Stimulated activated CD4-positive, alpha-beta T cell treated with anti-CD3 and anti-CD28 coated beads, Interleukin-15, amount 100 ng/mL, for 24 hours (primary cell): ENCODE measurements at regions not wholly inside any gene's neighbourhood (a gene's known extent, or its start where the extent isn't known, plus 50 kb on each side); places are given as distances from the start of the nearest gene placed in this dataset.
A peak's percentile ranks its signal among the peaks of the same experiment; 100 is the strongest.

ENCODE experiments used
- DNase-seq: peaks from one replicate; pipeline ENCODE4 v3.0.0-alpha.2; 2020

DNA sequence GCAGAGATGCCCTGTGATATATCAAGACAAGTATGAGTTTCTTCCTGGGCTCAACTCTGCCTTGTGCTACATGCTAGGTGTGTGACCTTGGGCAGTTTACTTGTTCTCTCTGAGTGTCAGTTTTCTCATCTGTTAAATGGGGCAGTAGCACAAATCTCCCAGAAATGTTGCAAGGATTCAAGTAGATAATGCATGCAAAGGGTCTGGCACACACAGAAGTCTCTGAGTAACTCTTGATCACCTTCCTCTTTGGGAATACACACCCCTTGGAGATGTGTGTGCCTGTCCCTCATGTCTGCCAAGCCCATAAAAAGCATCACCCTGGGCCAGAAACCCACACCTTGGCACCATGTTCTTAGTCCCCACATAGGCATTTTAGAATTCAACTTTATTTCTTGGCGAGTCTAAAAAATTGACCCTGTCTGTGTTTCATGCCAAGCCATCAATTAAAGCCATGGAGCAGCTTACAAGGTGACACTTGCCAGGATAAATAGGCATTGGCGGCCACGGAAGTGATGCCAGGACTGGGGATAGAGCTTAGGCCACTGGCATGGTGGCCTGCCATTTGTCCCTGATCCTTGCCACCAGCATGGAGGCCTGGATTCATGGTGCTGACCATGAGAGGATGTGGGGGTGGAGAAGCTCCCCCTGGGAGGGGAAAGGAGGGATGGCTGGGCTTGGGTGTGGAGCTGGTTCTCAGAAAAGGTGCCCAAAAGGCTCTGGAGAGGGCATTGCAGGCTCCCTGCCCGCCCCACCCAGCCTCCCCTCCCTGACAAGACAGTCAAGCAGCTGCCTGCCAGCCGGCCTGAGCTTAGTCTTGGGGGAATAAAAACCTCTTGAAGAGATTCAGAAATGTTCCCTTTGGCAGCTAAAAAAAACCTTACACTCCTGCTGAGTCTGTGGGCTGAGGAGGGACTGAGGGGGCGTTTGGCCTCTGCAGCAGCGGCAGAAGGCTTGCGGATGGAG lies 118.0 kb upstream of the IPO9 start:
- DNase-seq, result no peak

DNA sequence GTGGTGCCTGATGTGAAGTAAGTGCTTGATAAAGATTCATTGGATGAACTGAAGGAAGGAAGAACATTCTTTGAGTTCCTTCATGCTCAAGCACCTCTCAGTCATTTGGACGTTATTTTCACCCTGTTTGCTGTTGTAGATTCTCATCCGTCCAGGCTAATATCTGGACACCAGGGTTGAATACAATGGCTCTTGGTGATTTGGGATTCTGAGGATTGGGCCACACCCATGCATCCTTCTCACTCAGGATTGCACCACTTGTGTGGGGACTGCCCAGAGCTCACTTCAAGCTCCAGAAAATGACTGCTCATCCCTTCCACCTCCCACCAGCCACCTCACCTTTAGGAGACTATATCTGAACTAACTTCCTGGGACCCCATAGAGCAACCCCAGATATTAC lies 117.1 kb upstream of the IPO9 start:
- DNase-seq, result no peak

DNA sequence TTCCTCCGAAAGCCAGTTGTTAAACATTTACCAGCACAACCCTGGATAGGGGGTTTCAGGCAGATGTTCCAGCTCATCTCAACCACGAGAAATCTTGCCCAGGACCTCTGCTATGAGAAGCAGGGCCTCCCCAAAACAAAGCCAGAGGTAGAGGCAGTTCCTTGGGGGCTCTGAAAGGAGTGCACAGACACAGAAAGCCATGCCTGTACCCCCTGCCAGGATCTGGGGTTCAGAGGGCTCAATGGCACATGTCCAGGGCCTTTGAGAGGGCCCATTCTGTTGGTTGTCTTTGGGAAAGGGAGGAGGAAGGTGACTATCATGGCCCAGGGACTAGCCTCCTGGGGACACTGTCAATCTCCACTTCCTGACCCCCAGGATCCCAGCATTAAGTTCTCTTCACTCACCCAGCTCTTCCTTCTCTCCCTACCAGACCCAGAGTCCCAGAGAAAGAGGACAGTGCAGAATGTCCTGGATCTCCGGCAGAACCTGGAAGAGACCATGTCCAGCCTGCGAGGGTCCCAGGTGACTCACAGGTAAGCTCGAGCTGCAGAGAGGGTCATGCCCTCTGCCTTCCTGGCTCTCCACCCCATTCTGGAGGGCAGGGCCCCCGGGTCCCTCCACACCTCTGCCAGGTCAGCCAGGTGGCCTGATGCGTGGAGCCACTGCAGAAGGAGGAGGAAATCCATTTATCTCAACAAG lies 116.4 kb upstream of the IPO9 start:
- DNase-seq, result no peak

DNA sequence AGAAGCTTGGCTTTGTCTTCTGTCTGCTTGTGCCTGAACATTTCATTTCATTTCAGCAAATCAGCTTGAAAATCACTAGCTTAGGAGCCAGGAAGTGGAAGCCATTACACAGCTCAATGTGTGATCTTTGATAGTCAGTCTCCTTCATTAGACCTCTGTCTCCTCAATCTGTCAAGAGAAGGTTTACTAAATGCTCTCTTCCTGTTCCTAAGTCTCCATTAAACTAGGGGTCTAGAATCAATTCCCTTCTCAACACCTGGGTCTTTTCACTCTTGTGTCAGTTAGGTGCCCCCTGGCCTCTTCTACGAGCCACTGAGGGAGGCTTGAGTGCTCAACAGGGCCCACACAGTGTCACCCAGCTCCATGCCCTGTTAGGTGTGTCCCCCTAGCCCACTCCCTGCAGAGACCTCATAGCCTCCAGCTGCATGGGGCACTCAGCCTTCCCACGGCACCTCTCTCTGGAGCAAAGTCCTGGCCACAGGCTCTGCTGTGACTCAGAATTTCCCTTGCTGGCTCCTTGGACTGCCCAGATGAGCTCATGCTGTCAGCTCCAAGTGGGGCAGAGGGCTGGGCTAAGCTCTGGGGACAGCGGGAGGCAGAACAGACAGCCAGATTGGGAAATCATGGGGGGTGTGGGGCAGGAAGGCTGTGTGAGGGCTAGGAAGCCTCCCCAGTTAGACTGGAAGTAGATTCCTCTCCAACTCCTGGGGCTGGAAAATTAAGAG lies 115.7 kb upstream of the IPO9 start:
- no peak for DNase-seq

DNA sequence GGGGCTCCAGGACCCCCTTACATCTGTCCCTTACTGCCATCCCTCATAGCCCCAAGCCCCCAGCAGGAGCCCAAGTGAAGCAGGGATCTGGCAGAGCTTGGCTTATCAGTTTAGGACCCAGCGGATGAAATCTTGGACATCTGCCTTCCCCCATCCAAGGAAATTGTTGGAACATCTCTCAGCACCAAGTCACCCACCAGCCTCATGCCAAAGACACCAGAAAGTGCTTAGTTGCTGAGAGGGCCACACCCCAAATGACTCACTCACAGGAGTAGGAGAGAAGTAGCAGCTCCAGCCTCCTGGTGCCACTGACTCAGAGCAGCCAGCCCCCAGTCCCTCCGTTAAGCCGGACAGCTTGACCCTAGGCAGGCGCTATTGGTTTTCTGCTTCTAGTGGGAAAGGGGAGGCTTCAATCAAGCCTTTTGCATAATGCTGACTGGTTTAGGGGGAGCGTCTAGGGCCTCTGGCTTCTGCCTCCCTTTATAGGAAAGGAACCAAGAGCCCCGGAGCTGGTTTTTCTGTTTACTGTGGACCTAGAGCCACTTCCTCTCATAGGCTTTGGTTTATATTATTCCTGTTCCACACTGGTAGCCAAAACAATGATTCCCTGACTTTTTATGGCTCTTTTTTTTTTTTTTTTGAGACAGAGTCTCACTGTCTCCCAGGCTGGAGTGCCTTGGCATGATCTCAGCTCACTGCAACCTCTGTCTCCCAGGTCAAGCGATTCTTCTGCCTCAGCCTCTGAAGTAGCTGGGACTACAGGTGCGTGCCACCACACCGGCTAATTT lies 114.2 kb upstream of the IPO9 start:
- peak; percentile 9 for DNase-seq

DNA sequence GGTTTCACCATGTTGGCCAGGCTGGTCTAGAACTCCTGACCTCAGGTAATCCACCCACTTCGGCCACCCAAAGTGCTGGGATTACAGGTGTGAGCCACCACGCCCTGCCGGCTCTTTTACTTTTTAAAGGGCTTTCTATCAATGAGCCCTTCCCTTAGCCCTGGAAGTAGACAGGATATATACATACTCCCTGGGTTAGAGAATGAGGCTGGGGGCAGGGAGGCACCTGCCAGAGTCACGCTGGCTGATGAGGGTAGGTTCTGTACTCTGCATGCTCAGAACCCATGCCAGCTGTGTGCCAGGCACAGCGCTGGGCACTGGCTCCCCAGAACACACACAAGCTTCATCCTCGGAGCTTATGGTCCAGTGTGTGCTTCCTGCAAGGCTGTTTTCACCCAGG lies 113.6 kb upstream of the IPO9 start:
- no peak for DNase-seq

DNA sequence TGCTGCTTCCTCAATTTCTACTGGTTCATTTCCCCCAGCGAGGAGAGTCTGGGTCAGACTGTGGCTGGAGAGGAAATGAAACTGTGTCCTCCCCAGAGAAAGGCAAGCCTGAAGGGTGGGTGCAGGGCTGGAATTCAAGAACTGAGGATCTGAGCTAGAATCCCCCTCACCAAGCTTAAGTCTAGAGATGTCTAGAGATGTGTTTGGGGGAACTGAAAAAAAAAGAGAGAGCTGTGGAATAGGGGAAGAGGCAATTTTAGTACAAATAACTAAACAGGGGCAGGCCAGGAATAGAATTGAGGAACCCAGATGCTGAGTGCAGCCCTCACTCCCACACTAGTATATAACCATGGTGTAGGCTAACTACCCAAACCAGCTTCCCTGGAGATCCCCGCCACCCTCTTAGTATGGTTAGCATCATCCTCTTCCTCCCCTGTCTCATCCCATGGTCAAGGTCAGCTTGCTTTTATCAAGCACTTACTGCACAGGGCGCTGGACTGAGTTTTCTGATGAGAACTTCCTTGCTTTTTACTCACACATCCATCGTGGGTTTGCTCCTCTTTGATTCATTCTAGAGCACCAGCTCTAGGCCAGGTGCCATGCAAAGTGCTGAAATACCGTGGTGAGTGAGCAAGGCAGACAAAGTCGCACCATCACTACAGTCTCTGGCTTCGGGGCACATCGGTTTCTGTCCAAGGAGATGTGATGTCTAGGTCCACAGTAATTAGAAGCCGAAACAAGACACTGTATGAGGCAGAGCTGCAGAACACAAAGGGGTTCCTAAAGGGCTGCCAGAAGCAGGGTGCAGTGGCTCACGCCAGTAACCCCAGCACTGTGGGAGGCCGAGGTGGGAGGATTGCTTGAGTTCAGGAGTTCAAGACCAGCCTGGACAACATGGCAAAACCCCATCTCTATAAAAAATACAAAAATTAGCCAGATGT lies 112.9 kb upstream of the IPO9 start:
- DNase-seq, result no peak

DNA sequence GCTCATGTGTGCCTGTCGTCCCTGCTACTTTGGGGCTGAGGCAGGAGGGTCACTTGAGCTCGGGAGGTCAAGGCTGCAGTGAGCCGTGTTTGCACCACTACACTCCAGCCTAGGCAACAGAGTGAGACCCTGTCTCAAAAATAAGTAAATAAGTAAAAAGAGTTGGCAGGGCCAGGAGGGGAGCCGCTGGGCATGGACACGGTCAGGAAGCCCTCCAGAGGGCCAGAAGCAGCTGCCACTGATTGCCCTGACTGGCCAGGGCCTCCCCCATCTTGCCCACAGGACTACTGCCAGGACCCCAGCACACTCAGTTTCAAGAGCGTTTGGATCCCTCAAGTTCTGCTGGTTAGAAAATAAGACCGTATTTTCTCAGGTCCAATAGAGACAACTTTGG lies 112.2 kb upstream of the IPO9 start:
- DNase-seq, result no peak

DNA sequence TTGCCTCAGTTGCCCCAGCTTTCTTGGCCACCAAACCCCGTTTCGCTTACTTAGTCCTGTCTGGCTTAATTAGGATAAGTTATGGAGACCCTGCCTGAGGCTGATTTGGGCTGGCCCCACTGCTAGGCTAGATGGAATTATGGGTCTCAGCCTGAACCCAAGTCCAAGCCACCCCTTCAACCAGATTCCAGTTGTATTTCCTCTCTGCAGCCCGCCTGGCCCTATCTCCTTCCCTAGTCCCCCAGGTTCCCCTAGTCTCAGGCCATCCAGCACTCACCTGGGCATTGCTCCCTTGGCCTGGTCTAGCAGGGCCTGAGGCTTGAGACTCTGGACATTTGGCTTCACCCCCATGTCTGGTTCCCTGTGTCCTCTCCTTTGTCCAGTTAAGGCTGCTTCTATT lies 111.7 kb upstream of the IPO9 start:
- no peak for DNase-seq

DNA sequence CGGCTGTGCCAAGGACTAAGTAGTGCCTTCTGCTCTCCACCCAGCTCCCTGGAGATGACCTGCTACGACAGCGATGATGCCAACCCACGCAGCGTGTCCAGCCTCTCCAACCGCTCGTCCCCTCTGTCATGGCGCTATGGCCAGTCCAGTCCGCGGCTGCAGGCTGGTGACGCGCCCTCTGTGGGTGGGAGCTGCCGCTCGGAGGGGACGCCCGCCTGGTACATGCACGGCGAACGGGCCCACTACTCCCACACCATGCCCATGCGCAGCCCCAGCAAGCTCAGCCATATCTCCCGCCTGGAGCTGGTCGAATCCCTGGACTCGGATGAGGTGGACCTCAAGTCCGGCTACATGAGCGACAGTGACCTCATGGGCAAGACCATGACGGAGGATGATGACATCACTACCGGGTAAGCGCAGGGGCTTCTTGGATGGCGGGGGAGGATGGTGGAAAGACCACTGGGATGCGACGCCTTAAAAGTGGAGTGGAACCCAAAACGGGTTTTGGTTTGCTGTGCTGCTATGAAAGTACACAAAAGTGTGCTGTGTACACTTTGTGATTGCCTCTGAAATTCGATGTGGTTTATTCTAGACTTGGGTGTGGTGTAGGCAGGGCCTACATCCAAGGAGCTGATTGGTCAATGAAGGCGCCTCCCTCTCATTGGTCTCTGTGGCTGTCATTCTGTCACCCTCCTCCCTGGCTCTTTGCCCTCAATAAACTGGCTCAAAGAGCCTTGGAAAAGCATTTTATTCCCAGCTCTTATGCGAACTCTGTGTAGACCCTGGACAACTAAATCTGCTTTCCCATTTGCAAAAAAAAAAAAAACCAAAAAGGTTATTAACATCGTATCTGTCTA lies 110.4 kb upstream of the IPO9 start:
- DNase-seq, result no peak

DNA sequence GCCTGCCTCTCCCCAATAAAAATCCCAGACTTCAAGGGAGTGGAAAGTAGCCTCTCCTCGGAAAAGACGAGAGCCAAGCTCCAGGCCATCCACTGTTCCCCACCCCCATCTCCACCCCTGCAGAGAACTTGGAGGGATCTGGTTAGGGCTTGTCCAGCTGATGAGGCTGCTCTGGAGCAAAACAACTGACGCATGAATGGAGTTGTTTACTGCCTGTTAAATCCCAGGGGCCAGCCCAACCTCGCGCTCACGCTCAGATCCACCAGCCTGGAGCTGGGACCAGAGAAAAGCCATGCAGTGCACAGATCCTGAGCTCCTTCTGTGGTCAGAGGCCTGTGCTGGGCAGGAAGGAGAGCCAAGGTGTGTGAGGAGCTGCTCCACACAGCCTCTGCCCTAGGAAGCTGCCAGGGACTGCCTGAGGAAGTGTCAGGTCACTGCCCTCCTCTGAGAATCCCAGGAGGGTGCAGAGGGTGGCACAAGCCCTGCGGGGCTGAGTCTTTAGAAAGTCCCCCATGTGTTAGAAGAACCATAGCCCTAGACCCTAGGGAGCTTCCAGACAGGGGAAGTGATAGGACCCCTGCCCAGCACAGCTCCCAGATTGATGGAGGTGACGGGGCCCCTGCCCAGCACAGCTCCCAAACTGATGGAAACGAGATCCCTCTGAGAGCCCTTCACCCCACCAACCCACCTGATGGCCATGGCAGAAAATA lies 109.0 kb upstream of the IPO9 start:
- no peak for DNase-seq

DNA sequence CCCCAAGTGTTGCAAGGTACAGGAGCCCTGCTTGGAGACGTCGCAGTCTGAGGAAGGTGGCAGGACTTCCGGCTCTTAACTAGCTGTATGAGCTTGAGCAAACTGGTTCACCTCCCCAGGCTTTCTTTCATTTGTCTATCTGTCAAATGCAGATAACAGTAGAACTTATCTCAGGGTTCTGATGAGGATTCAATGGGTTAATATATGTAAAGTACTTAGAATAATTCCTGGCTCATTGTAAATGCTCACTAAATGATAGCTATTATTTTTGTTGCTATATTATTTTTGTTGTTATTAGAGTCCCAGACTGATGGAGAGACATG lies 108.5 kb upstream of the IPO9 start:
- no peak for DNase-seq

DNA sequence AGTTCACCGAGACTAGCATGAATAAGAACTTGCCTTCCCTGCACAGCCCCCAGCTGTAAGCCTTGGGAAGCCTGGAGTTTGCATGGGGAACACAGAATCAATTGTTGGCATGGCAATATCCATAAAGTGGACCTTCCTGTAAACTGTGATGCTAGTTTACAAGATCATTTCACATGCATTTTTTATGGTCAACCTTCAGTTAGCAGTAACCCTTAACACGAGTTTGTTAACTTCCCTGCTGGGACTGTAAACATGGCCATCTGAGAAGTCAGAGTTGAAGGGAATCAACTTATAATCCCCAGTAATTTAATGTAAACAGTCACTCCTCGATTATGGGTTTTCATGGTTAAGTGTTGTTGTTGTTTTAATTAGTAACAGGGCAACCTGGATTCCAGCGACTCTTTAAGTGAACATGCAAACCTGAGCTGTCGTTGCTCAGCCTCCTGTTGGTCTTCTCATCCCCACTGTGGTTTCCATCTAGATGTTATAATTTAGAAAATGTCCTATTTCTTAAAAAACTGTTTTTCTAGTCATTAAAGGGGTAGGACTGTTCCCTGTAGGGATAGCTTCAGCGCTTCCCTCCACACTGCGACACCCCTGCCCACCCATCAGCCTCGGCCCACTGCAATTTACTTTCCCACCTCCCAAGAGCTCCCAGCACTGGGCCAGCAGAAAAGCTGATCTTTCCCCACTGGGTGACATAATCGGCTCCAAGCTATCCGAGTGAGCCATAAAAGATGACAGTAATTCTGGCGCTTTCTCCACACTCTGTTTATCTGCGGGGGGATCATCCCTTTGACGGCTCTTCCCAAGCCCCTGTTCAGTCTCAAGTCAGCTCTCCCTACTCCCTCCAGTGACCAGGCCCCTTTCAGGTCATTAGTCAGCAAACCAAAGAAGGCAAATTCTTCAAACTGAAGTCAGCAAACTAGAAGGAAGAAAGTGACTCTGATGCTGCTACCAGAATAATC lies 107.6 kb upstream of the IPO9 start:
- DNase-seq, result no peak

DNA sequence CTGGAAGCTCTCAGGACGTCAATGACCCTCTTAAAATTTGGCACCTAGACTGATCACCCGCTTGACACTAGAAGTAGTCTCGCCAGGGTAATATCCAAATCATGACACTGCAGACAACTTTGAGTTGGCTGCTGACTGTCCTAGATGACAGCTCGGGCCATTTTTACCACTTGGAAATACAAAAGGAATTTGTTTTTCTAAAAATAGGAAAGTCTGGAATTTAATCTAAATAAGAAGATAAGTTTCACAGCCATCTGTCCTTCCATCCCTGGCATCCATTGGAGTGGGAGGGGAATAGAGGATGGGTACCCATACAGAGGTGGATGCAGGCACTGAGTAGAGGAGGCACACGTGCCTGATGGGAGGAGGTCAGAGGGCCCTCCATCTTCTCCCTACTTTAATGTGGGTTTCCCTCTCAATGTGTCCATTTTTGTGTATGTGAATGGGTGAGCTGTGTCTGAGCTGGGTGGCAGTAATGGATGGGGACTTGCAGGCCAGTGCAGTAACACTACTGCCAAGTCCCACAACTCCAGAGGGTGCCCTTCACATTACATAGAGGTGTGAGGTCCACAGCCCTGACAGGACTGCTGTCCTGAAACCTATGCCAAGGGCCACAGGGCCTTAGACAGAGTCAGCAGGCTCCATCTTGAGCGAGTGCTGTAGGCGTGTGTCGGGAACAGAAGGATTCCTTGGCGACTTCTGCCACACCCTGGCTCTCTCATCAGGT lies 104.8 kb upstream of the IPO9 start:
- no peak for DNase-seq

DNA sequence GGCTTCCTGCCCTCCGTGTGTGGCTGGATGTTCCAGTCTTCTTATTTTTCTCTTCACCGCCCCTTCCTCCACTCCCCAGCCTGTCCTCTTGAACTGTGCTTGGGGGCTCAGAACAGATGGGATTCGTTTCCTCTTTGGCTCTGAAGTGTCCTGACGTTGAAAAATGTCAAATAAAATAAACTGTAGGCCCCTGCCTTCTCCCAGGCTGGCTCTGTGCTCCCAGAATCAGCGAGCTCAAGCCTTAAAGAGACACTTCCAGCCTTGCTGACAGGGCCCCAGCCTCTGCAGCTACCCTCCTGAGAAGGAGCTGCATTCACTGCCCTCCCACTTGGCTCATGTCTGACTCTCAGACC lies 104.2 kb upstream of the IPO9 start:
- no peak for DNase-seq

DNA sequence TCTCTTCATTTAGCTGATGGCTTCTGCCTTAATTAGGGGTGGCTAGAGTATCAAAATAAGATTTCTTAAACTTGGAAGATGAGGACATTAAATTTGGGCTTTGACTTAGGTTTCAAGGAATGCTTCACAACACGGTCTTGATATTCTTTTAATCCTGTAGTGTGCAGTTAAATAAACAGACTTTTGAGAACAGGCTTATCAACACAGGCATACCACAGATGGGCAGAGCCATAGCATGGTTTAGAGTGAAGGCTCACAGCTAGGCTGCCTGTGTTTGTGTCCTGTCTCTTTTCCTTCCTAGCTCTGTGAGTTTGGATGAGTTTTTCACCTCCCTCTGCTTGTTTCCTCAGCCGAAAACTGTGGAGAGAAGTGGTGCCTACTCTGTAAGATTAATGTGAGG lies 102.3 kb upstream of the IPO9 start:
- DNase-seq, result no peak

DNA sequence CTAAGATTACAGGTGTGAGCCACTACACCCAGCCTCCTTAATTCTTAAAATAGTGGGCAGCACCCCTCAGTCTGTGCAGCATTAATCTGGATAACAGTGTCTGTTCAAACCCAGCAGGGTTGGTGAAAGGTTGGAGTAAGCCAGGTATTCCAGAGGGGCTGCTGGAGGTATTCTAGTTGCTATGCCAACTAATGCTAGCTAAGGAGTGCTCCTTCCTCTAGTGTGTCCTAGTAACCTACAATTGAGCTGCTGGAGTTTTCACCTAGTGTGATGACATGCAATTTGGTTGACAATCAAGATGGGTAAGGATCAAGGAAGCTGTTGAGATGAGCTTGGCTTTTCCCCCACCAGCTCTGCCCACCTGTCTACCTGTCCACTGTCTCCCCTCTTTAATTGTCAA lies 100.2 kb upstream of the IPO9 start:
- no peak for DNase-seq

DNA sequence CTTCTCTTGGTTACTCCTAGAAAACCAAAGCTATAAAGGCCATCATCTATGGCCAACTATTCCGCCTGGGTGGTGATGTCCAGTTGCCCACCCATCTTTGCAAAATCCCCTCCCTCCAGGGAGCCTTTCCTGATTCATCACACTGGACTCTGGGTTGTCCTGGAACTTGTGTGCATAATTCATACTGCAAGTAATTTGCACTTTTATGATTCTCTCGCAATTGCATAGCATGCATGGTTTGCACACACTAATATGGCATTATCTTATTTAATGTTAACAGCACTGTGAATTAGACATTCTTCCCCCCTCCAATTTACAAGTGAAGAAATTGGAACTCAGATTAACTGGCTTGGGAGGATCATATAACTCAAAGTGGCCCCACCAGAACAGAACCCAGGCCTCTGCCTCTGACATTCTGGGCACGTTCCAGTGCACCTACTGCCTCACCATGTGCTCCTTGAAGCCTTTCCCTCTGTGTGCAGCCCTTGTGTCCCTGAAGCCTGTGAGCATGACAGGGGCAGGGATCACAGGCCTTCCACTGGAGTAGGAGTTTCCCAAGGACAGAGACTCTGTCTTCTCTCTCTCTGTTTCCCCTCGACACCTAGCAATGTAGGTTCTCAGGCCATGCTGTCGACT lies 98.9 kb upstream of the IPO9 start:
- no peak for DNase-seq
